SJCRH30 (cell line): ENCODE measurements at regions not wholly inside any gene's neighbourhood (a gene's known extent, or its start where the extent isn't known, plus 50 kb on each side); places are given as distances from the start of the nearest gene placed in this dataset.
A peak's percentile ranks its signal among the peaks of the same experiment; 100 is the strongest.

Experiments
- DNase-seq, 2 experiments: peaks; one replicate each; pipeline ENCODE4 v3.0.0-alpha.2; 2015 to 2020
- H3K27ac ChIP-seq: fragments of 250-450 bp; sonication (Bioruptor Pico); 2 replicates; pipeline ENCODE4 v1.5.1; 2020; ENCODE audit warnings: mild to moderate bottlenecking, moderate library complexity
- H3K27me3 ChIP-seq: fragments of 250-450 bp; sonication (Bioruptor Pico); 2 replicates; pipeline ENCODE4 v1.5.1; 2020; ENCODE audit warnings: mild to moderate bottlenecking, moderate library complexity
- H3K36me3 ChIP-seq: fragments of 250-450 bp; sonication (Bioruptor Pico); 2 replicates; pipeline ENCODE4 v1.5.1; 2020; ENCODE audit warnings: mild to moderate bottlenecking, moderate library complexity
- H3K4me1 ChIP-seq: fragments of 250-450 bp; sonication (Bioruptor Pico); 2 replicates; pipeline ENCODE4 v1.5.1; 2020; ENCODE audit warnings: mild to moderate bottlenecking, moderate library complexity
- H3K4me3 ChIP-seq: fragments of 250-450 bp; sonication (Bioruptor Pico); 2 replicates; pipeline ENCODE4 v1.5.1; 2020; ENCODE audit warnings: mild to moderate bottlenecking, moderate library complexity
- H3K9me3 ChIP-seq: fragments of 250-450 bp; sonication (Bioruptor Pico); replicated peaks from 2 replicates; pipeline ENCODE4 v1.5.1; 2020; ENCODE audit warnings: mild to moderate bottlenecking, moderate library complexity

DNA sequence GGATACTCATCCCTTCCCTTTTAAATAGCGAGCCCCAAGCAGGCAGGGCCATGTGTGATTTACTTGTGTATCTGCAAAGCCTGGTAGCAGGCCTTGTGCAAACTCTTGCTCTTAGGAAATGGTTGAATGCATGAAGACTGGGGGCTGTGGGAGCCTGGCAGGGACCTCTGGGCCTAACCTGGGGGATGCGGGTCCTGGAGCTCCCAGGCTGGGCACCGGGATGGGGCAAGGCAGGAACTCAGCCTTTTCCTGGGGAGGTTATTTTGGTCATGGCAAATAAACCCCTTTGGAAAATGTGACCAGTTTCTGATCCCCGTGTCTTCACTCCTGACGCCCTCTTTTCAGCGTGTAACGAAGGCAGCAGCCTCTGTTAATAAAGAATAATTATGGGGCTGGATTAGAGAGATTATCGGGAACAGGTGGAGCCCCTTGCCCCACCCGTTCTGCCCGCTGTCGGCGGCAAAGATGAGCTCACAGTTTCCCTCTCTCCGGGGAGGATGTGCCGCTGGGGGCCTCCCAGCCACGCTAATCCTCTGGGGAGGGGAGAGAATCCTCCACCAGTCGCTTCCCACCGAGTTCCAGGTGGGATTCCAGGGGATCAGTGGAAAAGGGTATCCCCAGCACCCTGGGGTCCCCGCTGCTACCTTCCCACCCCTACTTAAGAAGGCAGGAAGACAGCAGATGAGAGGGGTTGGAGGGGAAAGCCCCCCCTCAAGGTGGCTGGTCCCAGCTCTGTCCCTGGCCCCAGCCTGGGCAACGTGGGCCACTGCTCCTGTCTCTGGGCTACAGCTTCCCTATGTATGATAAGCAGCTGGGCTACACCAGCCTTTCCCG is 69.7 kb upstream of the WNT4 start:
- no peaks in the 10 kb centered on the region for H3K9me3 ChIP-seq
- H3K27ac ChIP-seq, result peak overlapping the region; percentile 63
- no peak overlapping the region for H3K4me3 ChIP-seq
- H3K4me1 ChIP-seq, result peaks cover 44% of the 10 kb centered on the region
- H3K27me3 ChIP-seq, result peaks cover 1% of the 10 kb centered on the region
- H3K36me3 ChIP-seq, result no peaks in the 10 kb centered on the region
- peak; percentile 88 to 92 for DNase-seq

DNA sequence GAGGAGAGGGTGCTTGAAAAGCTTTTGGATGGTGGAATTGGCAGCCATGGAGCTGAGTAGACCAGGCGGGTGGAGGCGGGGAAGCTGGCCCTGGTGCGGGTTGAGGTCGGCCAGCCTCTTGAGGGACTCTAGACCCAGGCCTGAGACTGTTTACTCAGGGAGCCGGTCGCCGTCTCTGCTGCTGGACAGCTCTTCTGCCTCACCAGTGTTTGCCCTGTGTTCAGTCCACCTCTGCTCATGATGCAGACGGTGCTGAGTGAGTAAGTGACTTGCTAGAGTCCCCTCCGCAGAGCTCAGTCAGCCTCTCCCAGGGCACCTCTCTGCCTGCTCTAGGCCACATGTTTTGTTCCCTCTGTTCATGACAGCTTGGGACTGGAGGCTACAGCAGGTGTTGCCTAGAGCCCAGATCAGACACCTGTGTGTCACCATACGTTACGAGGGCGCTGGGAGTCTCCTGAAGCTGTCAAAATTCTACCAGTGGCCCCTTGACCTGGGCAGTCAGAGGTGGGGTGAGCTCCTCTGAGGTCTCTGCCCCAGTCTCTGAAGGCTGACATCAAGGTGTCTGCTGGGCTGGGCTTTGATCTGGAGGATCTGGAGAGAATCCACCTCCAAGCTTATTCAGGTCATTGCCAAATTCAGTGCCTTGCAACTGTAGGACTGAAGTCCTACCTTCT is 73.5 kb upstream of the WNT4 start:
- no peak overlapping the region for H3K27ac ChIP-seq
- H3K9me3 ChIP-seq, result no peaks in the 10 kb centered on the region
- DNase-seq, result no peak
- H3K27me3 ChIP-seq, result peaks cover 10% of the 10 kb centered on the region
- no peaks in the 10 kb centered on the region for H3K36me3 ChIP-seq
- H3K4me1 ChIP-seq, result peaks cover 21% of the 10 kb centered on the region
- H3K4me3 ChIP-seq, result no peak overlapping the region

DNA sequence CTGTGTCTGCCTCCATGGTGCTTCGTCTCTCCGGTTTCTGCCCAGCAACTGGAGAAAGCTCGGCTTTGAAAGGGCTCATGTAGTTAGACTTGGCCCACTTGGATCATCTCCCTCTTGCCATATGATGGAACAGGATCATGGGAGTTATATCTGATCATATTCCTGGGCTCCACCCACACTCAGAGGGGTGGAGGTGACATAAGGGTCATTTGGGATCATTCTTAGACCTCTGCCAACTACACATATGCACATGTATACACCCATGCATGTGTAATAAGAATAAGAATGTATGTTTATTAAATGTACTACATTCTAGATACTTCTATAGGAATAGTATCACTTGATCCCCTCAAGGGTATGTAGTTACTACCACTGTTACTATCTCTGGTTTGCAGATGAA is 74.1 kb upstream of the WNT4 start:
- Histone ChIP-seq H3K27me3 (peaks cover 10% of the 10 kb centered on the region), H3K9me3 (no peaks in the 10 kb centered on the region), H3K36me3 (no peaks in the 10 kb centered on the region), H3K4me3 (no peak overlapping the region), H3K4me1 (peaks cover 15% of the 10 kb centered on the region), H3K27ac (no peak overlapping the region)
- no peak for DNase-seq

DNA sequence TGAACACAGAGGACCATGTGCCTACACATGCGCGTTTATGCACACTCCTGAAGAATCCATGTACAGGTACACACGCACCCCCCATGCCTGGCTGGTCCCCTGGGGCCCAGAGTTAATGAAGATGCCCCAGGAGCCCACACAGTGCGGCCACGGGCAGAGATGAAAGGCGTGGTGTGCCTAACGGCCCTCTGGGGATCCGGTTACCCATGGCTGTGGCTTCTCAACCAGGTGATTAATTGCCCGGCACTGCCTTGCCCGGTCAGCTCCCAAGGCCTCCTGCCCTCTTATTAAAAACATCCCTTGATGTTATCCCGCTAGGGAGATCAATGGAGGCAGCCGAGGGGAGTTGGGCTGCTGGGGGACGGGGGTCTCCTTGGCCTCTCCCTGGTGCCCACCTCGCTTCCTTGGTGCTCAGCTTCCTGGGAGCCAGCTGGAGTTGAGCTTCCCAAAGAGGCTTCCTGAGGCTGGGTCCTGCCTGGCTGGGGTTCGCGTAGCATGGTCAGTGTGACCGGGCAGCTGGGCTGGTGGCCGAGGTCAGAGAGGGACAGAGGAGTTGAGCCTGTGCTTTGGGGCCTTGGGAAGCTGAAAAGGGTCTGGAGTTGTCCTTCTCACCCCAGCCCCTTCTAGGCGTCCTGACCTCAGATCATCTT is 75.0 kb upstream of the WNT4 start:
- no peaks in the 10 kb centered on the region for H3K9me3 ChIP-seq
- H3K27ac ChIP-seq, result no peak overlapping the region
- H3K4me1 ChIP-seq, result peaks cover 8% of the 10 kb centered on the region
- H3K27me3 ChIP-seq, result peaks cover 10% of the 10 kb centered on the region
- no peak for DNase-seq
- no peak overlapping the region for H3K4me3 ChIP-seq
- H3K36me3 ChIP-seq, result no peaks in the 10 kb centered on the region

DNA sequence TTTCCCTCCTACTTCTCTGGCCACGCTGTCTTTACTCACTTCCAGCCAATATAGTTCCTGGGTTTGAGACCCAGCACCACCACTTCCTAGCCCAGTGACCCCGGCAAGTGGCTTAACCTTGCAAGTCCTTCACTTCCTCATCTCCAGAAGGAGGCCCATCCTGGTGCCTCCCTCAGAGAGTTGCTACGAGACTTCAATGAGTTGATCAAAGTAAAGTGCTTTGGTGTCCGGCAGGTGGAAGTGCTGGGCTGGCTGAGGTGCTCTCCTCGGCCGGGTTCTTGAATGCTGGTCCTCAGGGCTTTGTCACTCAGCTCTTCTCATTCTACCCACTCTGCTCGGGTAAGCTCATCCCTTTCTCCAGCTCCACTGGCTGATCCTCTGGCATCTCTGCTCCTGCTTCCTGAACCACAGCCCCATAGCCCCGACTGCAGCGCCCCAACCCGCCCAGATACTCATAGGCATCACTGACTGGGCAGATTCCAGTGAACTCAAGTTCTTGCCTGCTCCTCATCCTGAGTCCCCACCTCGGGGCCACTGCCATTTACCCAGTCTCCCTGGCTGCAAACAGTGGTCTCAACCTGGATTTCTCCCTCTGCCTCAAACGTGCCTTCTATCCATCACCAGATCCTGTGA is 75.8 kb upstream of the WNT4 start:
- H3K4me1 ChIP-seq, result no peaks in the 10 kb centered on the region
- H3K9me3 ChIP-seq, result no peaks in the 10 kb centered on the region
- no peak overlapping the region for H3K27ac ChIP-seq
- peaks cover 10% of the 10 kb centered on the region for H3K27me3 ChIP-seq
- DNase-seq, result no peak
- H3K4me3 ChIP-seq, result no peak overlapping the region
- H3K36me3 ChIP-seq, result no peaks in the 10 kb centered on the region

DNA sequence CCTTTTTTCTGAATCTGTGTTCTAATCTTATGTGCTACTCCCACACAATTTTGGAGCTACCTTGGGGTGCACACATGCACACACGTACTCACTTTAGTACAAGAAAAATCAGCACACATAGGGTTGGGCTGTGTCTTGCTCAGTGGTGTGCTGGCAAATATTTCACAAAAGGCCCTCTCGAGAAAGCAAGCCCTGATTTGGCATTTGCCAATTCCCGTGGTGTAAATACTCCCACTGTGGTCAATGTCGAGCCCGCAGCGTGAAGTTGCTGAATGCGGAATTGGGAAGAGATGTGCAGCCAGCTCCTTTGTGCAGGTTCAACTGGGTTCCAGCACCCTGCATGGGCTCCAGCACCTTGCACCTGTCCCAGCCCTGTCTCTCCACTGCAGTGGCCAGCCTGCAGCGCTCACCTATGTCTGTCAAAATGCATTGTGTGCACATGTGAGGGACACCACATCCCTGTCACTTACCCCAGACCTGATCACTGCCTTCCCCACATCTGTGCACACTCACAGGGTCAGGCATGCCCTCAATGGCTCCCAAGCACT is 78.4 kb upstream of the WNT4 start:
- no peaks in the 10 kb centered on the region for H3K9me3 ChIP-seq
- H3K4me3 ChIP-seq, result no peak overlapping the region
- no peak for DNase-seq
- H3K27me3 ChIP-seq, result peaks cover 10% of the 10 kb centered on the region
- H3K36me3 ChIP-seq, result no peaks in the 10 kb centered on the region
- no peak overlapping the region for H3K27ac ChIP-seq
- no peaks in the 10 kb centered on the region for H3K4me1 ChIP-seq

DNA sequence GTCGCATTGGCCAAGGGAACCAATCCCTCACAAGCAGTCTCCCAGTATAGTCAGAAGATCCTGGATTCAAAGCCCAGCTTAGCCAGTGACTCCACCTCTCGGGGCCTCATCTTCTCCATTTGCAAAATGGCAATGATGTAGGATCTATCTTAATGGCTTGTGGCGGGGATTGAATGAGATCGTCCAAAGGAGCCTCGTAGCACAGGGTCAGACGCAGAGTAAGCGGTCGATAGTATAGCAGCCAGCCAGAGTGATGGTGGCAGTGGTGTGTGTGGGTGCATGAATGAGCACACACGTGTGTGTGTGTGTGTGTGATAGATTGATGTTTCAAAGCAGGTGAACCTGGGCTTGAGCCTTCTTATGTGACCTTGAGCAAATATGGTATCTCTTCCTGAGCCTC is 79.8 kb upstream of the WNT4 start:
- no peaks in the 10 kb centered on the region for H3K9me3 ChIP-seq
- H3K4me1 ChIP-seq, result no peaks in the 10 kb centered on the region
- no peak overlapping the region for H3K27ac ChIP-seq
- H3K36me3 ChIP-seq, result no peaks in the 10 kb centered on the region
- peaks cover 7% of the 10 kb centered on the region for H3K27me3 ChIP-seq
- H3K4me3 ChIP-seq, result no peak overlapping the region
- no peak for DNase-seq

DNA sequence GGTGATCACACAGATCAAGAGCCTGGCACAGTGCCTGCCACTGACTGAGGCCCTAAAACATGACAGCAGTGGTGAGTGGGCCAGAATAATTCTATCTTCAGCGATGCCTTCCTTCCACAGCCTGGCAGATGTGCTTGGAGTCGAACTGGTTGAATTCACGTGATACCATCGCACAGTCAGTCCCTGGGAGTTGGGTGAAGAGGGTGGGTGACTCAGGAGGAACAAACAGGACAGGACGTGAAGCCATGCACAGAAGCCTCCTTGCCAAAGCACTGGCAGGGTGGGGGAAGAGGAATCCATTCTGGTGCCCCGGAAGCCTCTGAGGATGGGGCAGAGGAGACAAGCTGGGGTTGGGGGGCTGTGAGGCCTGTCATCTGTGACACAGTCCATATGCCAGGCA is 80.3 kb upstream of the WNT4 start:
- peaks cover 4% of the 10 kb centered on the region; the same call in 1 of the 2 replicates for H3K27me3 ChIP-seq
- no peak overlapping the region for H3K4me3 ChIP-seq
- H3K9me3 ChIP-seq, result no peaks in the 10 kb centered on the region
- H3K27ac ChIP-seq, result no peak overlapping the region
- H3K36me3 ChIP-seq, result no peaks in the 10 kb centered on the region
- DNase-seq, result no peak
- no peaks in the 10 kb centered on the region for H3K4me1 ChIP-seq

DNA sequence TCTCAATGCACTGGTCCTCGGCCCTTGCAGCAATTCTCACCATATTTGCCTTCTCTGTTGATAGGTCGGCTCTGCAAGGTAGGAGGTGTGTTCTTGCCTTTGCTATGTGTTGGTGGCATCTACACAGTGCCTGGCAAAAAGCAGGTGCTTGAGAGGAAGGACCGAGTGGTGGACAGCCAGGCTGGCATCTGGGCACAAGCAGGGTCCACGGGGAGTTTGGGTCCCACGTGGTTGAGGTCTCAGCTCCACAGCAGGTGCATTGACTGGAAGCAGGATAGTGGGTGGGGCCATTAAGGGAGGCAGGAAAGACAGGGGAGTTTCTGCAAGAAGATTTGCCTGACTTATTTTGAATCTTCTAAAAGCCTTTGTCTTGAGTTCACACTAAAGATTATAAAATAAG is 81.2 kb upstream of the WNT4 start:
- Histone ChIP-seq H3K27me3 (peaks cover 4% of the 10 kb centered on the region; the same call in 1 of the 2 replicates), H3K27ac (no peak overlapping the region), H3K4me1 (no peaks in the 10 kb centered on the region), H3K36me3 (no peaks in the 10 kb centered on the region), H3K9me3 (no peaks in the 10 kb centered on the region), H3K4me3 (no peak overlapping the region)
- no peak for DNase-seq

DNA sequence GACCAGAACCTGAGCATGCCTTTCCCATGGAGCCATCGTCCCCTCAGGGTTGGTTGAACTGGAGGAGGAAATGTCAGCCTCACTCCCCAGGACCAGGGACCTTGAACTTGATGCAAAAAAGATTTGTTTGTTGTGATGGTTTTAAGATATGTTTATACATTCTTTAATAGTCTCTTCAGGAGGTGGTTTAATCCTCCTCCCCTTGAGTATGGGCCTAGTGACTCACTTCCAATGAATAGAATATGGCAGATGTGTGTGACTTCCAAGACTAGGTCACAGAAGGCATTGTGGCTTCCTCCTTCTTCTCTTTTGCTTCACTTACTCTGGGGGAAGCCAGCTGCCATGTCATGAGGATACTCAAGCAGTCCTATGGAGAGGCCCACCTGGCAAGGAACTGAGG is 81.7 kb upstream of the WNT4 start:
- Histone ChIP-seq H3K4me3 (no peak overlapping the region), H3K9me3 (no peaks in the 10 kb centered on the region), H3K36me3 (no peaks in the 10 kb centered on the region), H3K27ac (no peak overlapping the region), H3K27me3 (peaks cover 4% of the 10 kb centered on the region; the same call in 1 of the 2 replicates), H3K4me1 (no peaks in the 10 kb centered on the region)
- no peak for DNase-seq

DNA sequence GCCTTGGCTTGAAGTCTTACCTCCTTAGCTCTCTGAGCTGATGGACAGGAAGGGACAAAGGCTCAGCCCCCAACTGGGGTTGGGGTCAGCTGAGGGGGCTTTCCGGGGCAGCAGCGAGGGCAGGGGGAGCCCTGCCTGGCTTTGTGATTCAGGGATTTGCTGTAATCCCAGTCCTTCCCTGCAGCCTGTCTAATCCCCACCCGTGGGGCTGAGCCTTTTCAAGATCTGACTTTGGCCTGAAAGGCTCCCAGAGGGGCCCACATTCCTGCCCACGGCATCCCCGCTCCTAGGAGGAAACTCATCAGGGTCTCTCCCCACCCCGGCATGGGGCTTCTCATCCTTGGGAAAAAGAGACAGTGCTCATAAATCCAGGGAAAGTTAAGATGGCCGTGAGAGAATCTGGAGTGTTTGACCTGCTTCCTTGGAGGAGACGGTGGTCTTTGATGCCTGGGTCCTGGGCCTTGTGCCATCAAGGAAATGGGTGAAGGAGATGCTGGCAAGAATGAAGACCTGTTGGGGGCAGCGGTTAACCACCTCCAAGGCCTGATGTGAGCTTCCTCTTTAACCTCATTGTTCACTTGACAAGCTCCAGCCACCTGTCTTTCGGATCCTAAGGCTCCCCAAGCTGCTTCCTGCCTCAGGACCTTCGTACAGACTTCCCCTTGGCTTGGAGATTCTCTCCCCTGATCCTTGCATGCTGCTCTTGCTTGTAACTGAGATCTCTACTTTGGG is 83.1 kb upstream of the WNT4 start:
- H3K36me3 ChIP-seq, result no peaks in the 10 kb centered on the region
- H3K4me3 ChIP-seq, result no peak overlapping the region
- 0 out of 2 replicates have a peak, but pooled peaks cover 3% of the 10 kb centered on the region for H3K4me1 ChIP-seq
- H3K27me3 ChIP-seq, result no peaks in the 10 kb centered on the region
- no peaks in the 10 kb centered on the region for H3K9me3 ChIP-seq
- H3K27ac ChIP-seq, result no peak overlapping the region
- no peak for DNase-seq

DNA sequence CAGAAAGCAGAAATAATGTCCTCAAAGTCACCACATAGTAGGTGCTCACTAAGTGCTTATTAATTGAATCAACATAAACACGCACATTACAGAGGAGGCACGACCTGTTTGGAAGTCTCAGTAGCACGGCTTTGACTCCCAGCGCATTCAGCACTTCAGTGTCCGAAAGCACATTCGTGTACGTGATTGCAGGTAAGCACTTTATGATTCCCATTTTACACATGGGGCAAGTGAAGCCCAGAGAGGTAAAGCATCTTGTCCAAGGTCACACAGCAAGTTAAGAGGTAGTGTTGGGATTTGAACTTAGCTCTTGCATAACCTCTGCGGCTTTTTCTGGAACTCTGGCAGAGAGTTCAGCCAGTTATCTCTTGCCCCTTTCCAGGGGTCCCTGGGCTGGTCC is 85.2 kb upstream of the WNT4 start:
- Histone ChIP-seq H3K4me1 (0 out of 2 replicates have a peak, but pooled peaks cover 3% of the 10 kb centered on the region), H3K27ac (no peak overlapping the region), H3K9me3 (no peaks in the 10 kb centered on the region), H3K4me3 (no peak overlapping the region), H3K27me3 (no peaks in the 10 kb centered on the region), H3K36me3 (no peaks in the 10 kb centered on the region)
- no peak for DNase-seq

DNA sequence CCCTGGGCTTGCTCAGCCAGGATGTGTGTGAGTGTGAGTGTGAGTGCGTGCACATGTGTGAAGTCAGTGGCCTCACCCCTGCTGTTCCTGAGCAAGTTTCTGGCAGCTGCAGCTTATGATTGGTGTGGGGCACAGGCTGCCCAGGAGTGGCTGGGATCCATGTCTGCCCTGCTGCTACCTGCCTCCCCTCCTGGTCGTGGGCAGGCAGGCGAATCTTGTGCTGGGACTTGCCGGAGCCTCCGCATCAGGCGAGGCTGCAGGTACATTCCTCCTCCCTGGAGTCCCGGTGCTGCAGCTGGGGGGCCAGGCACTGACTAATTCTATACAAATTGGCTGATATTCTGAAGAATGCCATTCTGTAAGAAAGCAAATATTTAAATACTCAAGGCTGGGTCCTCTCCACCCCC is 85.6 kb upstream of the WNT4 start:
- Histone ChIP-seq H3K27me3 (no peaks in the 10 kb centered on the region), H3K27ac (no peak overlapping the region), H3K4me3 (no peak overlapping the region), H3K4me1 (0 out of 2 replicates have a peak, but pooled peaks cover 3% of the 10 kb centered on the region), H3K36me3 (no peaks in the 10 kb centered on the region), H3K9me3 (no peaks in the 10 kb centered on the region)
- no peak for DNase-seq

DNA sequence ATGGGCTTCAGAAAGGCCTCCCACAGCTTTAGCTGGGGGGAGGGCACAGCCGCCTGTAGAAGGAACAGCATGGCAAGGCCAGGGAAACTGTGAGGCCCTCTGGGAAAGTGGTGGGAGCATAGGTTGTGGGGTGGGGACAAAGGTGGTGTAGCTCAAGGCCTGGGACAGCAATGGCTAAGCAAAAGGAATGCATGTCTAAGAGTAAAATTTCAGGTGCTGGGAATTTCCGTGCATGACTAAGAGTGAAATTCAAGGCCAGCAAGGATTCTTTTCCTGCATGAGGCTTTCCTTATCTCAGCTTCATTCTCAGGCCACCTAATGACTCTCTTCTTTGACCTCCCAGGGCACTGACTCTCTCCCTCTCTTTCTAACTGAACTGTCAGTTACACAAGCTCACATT is 86.5 kb upstream of the WNT4 start:
- H3K36me3 ChIP-seq, result no peaks in the 10 kb centered on the region
- no peak overlapping the region for H3K4me3 ChIP-seq
- H3K27me3 ChIP-seq, result 0 out of 2 replicates have a peak, but pooled peaks cover 1% of the 10 kb centered on the region
- H3K27ac ChIP-seq, result no peak overlapping the region
- no peaks in the 10 kb centered on the region for H3K9me3 ChIP-seq
- 0 out of 2 replicates have a peak, but pooled peaks cover 3% of the 10 kb centered on the region for H3K4me1 ChIP-seq
- DNase-seq, result no peak
